GM21515 (cell line): ENCODE measurements at regions not wholly inside any gene's neighbourhood (a gene's known extent, or its start where the extent isn't known, plus 50 kb on each side); places are given as distances from the start of the nearest gene placed in this dataset.

Experiments used
- ATAC-seq: cut with Tn5 transposase; IDR thresholded peaks from one replicate; pipeline ENCODE4 v1.9.1; 2021; ENCODE audit not compliant: unreplicated experiment

DNA sequence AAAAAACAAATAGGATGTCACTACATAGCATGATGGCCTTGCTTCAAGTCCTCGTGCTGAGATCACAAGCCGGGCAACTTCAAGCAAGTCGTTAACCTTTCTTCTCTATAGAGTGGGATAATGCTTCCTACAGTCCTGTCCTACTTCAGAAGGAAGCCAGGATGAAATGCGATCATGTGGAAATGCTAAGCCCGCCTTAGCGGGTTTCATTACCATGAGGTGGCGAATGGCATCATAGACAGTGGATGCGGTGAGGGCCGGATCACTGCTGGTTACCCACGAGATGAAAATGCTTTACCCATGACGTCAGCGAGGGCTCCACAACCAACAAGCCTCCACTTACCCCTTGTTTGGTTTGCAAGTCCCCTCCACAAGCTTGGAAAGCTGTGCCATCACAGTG, 206.4 kb downstream of the TBXT start:
- ATAC-seq = no peak

DNA sequence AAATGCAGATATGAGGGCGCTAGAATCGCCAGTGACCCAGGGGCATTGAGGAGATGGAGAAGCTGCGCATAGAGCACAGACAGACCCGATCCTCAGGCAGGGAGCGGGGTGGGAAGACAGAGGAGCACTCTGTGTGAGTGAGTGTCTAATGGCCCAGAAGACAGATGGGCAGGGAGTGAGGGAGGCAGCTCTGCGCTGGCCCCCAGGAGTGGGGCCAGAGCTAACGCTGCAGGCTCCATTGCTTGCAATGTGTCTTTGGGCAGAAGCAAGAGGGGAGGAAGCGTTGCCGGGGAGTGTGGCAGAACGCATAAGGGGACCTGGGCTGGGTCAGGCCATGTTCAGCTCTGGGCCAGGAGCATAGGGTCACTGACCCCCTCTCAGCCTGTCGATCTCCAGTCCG, 207.0 kb downstream of the TBXT start:
- ATAC-seq = no peak

DNA sequence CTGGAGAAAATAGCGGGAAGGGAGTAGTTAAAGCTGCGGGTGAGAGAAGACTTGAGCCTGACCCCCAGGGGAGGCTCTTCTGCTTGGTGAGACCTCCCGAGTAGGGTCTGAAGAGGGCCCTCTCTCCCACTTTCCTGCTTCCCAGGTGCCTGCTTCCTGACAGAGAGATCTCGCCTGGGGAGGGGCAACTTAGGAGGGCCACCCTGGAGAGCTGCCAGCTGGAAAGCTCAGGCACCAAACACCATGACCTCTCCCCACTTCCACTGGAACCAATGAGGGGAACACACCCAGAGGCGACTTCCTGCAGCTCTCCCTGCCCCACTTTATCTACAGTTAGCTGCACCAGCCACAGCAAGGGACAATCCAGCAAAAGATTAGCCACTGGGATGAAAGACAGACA, 208.0 kb downstream of the TBXT start:
- no peak for ATAC-seq

DNA sequence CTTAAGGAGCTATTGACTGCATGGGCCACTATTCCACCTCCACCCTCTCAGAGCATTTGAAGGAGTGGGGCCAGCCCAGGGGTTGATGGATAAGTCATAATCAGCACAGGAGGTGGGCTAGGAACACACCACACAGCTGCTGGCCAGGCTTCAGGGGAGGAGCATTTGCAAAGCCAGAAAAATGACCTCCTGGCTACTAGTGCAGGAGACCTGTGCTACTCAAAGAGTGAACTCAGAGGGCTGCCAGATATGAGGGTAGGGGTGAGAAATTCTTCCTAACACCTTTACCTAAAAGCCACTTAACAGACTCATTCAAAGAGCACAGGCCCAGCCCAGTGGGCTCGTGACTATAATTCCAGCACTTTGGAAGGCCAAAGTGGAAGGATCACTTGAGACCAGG, 210.8 kb downstream of the TBXT start:
- no peak for ATAC-seq

DNA sequence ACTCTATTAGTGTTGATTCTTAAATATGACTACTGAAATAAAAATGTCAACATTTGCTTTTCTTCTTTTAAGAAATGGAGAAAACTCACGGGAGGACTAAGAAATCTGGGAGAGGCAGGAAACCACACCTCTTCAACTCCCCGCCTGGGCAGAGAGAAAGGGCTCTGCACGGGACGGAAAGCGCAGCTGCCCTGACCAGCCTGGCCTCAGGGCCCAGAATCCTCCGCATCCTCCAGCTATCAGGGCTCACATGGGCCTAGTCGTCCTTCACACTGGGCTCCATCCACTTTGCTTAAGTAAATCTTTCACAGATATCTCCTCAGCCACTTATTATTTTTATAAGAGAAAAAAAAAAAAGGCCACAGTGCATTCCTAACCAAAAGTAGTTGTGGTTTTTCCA, 215.1 kb downstream of the TBXT start:
- no peak for ATAC-seq

DNA sequence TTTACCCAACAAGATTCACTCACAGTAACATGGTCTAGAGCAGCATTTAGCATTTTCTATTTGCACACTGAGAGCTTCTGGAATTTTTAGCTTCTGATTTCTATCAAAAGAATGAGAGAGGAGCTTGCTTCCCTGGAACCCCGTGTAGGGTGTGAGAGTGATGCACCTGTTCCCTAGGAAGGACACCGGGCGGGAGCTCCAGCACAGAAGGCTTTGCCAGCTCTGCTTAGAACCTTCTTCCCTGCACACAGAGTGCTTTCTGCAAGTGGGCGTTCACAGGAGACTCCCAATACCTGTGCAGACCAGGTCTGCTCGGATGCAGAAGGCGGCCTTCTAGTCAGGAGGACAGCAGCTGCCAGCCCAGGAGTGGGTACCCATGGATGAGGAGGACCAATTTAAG, 217.3 kb downstream of the TBXT start:
- ATAC-seq = no peak

DNA sequence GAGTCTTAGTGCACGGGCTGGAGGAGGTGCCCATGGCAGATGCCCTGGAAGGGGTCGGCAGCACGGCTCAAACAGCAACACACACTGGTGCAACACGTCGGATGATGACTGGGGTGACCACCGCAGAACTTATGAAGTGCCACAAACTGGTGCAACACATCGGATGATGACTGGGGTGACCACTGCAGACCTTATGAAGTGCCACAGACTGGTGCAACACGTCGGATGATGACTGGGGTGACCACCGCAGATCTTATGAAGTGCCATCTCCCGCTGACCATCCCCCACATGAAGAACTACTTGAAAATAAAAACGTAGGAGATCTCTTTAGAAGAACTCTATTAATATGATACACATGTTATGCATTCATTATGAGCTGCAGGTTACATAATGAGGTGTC, 218.3 kb downstream of the TBXT start:
- no peak for ATAC-seq

DNA sequence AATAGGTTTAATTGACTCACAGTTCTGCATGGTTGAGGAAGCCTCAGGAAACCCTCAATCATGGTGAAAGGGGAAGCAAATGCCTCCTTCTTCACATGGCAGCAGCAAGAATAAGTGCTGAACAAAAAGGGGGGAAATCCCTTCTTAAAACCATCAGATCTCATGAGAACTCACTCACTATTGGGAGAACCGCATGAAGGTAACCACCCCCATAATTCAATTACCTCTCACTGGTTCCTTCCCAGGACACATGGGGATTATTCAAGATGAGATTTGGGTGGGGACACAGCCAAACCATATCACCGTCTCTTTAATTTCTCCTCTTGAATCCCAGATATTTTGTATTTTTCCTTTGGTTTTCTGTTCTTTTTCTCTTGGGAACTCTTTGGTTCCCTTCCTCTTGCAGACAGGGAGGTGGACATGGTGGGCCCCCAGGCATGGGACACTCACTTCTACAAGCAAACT, 223.6 kb downstream of the TBXT start:
- ATAC-seq = no peak

DNA sequence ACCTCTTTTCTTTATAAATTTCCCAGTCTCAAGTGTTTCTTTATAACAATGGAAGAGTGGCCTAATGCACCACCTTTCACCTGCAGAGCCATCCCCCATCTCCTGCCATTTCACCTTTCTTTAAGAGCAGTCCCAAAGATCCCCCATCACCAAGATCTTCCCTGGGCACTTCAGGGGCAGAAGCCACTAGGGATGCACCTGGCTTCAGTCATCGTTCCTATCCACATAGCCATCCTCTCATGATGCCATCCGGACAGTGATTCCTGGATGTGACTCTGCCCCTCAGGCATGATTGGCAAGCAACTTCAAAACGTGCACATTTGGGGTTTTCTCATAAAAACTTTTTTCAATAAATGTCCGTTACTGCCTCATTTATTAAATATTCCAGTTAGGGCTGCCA, 225.9 kb downstream of the TBXT start:
- ATAC-seq = no peak

DNA sequence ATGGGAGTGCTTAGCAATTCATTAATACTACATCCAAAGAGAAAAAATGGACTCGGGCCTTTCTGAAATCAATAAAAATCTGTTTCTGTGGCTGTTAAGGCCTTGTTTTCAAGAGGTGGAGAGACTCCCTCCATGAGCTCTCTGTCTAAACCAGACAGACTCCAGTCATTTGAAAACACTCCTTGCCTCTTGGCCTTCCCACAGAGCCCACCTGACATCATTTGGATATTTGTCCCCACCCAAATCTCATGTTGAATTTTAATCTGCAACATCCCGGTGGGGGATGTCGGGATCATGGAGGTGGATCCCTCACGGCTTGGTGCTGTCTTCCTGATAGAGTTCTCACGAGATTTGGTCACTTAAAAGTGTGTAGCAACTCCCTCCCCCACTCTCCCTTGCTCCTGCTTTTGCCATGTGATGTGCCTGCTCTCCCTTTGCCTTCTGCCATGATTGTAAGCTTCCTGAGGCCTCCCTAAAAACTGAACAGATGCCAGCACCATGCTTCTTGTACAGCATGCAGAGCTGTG, 226.3 kb downstream of the TBXT start:
- ATAC-seq = no peak

DNA sequence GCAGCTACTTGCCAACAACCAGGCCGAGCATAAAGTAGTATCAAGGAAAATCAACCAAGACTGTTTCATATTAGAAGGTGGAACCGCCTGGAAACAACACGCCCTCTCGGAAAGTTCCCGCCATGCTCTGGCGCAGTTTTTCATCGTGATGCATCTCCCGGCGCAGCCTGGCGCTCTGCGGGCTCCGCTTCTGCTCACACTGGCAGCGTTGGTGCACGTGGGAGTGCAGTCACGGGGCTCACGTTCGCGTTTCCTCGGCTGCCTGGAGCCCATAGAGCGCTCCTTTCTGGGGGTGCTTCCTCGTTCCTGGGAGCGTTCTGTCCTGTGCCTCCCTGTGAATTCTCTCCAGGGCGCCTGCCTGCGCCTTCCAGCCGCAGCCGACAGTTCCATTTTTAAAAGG, 227.3 kb downstream of the TBXT start:
- no peak for ATAC-seq

DNA sequence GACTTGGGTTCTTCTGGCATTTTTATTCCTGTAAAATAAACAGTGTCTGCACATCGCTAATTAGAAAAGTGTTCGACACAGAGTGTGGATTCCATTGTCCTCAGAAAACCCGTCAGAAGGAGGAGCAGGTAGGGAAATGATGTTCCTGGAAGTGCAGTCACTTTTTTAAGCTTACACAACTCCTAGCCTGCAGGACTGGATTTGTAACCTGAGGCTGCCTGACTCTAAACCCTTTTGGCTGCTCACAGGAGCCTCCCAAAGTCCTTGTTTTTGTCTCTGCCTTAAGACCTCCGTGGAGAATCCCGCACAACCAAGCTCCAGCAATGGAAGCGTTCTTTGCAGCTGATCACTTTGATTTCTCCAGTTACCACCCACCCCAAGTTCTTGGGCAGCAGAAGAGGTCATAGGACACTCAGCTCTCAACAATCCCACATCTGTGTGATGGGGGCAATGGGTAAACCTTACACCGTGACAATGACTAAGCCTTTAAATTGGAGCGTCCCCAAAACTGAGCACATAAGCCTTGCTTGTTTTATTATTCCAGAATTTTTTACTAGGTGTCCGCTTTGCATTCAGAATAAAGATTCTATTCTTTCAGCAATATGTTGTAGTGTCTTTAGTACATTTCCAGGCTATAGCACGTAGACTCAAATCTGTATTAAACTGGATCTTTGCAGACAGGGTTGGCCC, 227.9 kb downstream of the TBXT start:
- ATAC-seq = no peak

DNA sequence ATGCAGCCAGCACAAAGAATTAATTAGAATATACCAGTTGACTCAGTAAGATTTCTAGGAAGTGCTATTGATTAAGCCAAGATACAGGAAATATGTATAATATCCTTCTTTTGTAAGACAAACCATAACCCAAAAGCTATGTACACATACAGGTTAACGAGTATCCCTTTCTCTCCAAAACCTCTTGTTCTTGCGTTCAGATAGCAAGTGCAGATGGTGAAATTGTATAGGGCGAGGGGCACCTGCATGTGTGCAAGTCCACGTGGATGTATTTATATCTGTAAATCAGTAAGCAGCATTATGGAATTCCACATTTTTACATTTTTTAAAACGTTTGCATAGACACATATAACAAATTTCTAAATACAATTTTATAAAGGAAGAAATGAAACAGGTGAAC, 228.6 kb downstream of the TBXT start:
- no peak for ATAC-seq

DNA sequence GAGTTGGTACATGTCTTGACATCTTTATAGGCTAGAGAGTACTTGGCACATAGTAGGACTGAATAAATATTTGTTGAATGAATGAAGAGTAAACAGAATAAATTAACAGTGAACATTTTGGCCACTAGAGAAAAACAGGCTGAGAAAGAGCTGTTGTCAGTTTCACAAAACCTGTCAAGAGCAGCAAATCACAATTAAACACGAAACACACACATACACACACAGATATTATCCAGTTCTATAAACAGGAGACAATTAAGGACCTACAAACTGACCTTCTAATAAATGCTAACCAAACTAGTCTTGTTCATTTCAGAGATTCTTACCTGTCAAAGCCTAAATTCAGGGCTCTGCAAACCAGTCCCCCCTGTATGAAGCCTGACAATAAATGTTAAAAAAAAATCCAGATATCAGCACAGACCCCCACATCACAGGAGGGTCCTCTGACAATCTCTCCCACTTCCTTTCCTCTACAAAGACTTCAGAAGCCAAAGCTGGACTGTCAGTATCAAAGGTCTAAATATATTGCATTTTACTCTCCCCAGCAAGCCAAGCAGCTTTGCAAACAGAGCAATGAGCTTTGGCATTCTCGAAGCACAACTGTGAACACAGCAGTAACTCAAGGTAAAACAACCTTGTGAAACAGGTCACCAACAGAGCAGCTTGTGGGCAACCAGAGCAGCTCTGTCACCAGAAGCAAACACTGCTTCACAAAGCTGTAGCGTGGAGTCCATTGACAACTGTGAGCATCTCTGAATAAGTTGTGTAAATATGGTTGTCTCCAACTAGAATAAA, 229.9 kb downstream of the TBXT start:
- ATAC-seq = no peak

DNA sequence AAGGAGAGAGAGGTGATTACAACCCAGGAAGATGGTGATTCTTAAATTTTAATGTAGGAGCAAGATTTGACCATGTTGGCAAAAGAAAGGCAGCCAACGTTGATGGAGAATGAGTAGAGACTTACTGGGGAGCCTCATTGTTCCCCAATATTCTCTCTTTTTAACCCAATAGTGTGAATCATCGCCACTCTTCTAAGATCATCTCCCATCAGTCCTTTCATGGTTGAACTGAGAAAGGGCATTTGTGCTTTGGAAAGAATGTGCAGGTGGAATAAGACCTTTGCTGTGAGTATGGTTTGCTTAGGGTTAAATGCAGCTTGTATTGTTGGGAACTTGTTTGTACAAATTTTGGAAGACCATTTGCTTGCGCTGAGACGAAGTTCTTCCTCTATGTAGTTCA, 231.0 kb downstream of the TBXT start:
- no peak for ATAC-seq

DNA sequence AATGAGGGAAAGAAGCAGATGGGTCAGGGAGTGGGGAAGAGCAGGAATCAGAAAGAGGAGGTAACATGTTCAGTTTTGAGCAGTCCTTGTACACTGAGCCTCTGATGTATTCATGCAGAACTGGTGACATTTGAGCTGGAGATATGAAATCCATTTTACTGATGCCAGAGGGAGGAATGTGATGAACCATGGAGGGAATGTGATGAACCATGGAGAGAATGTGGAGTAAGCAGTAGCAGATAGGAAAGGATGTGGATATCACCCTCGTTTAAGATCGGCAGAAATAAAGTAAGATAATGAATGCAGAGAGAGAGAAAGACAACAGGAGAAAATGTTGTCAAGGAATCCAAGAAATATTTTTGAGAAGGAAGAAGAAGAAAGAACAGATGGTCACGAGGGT, 231.6 kb downstream of the TBXT start:
- ATAC-seq = no peak

DNA sequence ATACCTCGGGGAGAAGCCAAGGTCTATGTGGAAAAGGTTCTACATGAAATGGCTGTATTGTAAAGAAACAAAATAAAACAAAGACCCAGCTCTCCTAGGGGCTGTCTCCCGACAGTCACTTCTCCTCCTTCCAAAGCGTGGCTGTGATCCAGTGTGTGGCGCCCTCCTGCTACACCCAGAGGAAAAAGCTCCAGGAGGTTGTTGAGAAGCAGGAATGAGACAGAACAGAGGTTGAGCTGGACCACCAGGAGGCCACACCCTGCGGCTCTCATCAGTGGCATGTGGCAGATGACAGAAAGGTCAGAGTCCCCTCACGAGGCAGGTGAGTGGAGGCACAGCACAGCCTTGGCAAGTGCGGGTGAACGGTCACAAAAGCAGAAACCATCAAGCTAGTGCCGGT, 236.0 kb downstream of the TBXT start:
- ATAC-seq = no peak

DNA sequence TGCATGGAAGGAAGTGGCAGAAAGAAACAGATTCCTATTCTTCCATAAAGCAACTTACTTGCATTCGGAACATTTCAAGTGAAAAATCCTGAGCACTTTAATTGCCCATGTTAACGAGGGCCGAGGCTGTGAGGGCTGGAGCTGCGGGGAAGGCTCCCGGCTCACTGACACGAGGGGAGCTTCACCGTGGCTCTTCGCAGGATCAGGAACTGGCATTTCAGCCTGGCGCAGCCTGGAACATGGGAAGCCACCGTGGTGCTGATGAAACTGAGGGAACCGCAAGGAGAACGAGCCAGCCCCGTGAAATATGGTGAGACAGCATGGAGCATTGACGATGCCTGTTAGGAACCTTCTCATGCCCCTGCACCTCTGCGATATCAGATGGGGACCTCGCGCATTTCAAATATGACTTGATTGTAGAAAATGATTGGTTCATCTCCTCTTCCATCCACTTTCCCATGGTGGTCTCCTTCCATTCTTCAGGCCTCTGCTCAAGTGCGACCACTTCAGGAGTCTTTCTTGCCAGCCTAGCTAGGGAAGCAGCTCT, 236.9 kb downstream of the TBXT start:
- no peak for ATAC-seq

DNA sequence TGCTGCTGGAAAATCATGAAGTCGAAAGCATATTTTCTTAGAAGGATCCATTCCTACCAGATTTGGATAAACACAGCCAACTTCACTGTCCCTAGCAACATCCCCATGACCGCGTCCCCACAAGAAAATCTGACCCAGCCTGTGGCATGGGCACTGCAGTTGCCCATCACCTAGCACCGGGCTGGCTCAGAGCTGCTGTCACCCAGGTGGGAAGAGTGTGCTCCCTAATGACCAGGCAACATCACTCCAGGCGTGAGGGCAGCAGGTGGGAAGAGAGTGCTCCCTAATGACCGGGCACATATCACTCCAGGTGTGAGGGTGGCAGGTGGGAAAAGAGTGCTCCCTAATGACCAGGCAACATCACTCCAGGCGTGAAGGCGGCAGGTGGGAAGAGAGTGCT, 238.0 kb downstream of the TBXT start:
- no peak for ATAC-seq

DNA sequence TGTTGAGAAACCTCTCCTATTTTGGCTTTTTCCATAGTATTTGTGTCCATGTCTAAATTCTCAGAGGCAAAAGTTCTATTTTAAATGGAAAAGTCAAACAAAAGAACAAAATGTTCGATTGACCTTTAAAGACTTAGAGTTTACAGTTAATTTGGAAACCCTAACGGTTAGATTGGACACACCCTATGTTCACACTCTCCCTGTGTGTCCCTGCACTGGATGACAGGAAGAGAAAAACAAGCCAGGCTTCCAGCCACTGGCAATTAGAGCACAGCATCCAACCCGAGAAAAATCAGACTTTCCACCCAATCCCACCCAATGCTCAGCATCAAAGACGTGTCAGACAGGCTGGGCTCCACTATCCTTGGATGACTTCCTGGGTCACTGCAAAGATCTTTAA, 241.3 kb downstream of the TBXT start:
- no peak for ATAC-seq

DNA sequence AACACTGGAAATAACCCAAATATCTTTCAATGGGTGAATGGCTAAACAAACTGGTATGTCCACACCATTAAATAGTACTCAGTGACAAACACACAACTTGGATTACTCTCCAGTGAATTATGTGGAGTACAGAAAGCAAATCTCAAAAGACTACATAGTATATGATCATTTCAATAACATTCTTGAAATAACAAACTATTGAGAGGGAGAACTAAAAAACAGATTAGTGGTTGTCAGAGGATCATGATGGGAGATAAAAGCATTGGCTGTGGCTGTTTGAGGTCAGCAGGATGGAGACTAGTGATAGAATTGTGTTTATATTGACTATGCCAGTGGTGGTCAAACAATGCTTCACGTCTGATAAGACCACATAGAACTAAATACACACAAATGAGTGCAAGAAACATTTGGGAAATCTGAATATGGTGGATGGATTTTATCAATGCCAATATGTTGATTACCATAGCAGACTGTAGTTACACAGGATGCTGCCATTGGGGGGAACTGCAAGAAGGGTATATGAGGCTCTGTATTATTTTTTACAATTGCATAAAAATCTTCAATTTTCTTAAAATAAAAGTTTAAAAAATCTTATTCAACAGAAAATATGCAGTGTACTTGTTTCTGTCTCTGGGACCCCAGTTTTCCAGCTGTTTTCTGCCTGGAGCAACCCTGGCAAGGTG, 242.0 kb downstream of the TBXT start:
- no peak for ATAC-seq
